H1 (cell line): ENCODE measurements at regions not wholly inside any gene's neighbourhood (a gene's known extent, or its start where the extent isn't known, plus 50 kb on each side); places are given as distances from the start of the nearest gene placed in this dataset.

Experiments
- CTCF ChIA-PET: fragments of 300-600 bp; sonication (Branson Sonifier 250); formaldehyde crosslinking; loops from one replicate; lab custom pipeline; 2021; ENCODE audit not compliant: partially characterized antibody; lab: Charles Lee
- POLR2A ChIA-PET: fragments of 300-600 bp; sonication (Branson Sonifier 250); formaldehyde crosslinking; loops from one replicate; lab custom pipeline; 2021; ENCODE audit warnings: inconsistent platforms; ENCODE audit not compliant: partially characterized antibody; lab: Charles Lee
- DNase-seq, 2 experiments: peaks; one replicate each; pipeline versions ENCODE4 v3.0.0 to v3.0.0-alpha.2; 2010 to 2022; ENCODE audit warnings: low spot score in 2 of 2, low read depth in 1 of 2, mixed read lengths in 1 of 2
- FAIRE-seq: peaks from 2 replicates; lab custom pipeline; 2011; peaks lifted over from hg19 to GRCh38; lab: Jason Lieb, UNC
- H2AFZ ChIP-seq: 2 replicates; pipeline ENCODE4 v1.8.1; 2012; ENCODE audit warnings: low read length, inconsistent platforms
- H2AK5ac ChIP-seq: 2 replicates; pipeline ENCODE4 v1.6.1; 2013; ENCODE audit warnings: low read depth, low read length
- H2BK120ac ChIP-seq: replicated peaks from 2 replicates; pipeline ENCODE3; 2013; ENCODE audit warnings: low read depth, low read length, inconsistent platforms
- H2BK12ac ChIP-seq: 2 replicates; pipeline ENCODE4 v1.6.1; 2013; ENCODE audit warnings: low read depth, low read length
- H2BK15ac ChIP-seq: 2 replicates; pipeline ENCODE4 v1.6.1; 2013; ENCODE audit warnings: low read length
- H2BK20ac ChIP-seq: 2 replicates; pipeline ENCODE4 v1.6.1; 2013; ENCODE audit warnings: low read length
- H2BK5ac ChIP-seq: 2 replicates; pipeline ENCODE4 v1.6.1; 2013; ENCODE audit warnings: low read depth, low read length
- H3K14ac ChIP-seq: 2 replicates; pipeline ENCODE4 v1.6.1; 2013; ENCODE audit warnings: inconsistent platforms; ENCODE audit not compliant: insufficient read length
- H3K18ac ChIP-seq: 2 replicates; pipeline ENCODE4 v1.6.1; 2013; ENCODE audit warnings: low read length; ENCODE audit errors: extremely low read depth
- H3K23ac ChIP-seq: 2 replicates; pipeline ENCODE4 v1.6.1; 2013; ENCODE audit warnings: inconsistent platforms; ENCODE audit not compliant: insufficient read length
- H3K23me2 ChIP-seq: 2 replicates; pipeline ENCODE4 v1.6.1; 2013; ENCODE audit warnings: low read depth, low read length
- H3K27ac ChIP-seq: 2 replicates; pipeline ENCODE4 v1.6.1; 2011; ENCODE audit warnings: low read depth, low read length, inconsistent platforms
- H3K27me3 ChIP-seq, 4 experiments: replicated peaks in 1 of 4; 1 replicate in 1 of 4; 2 replicates in 3 of 4; pipeline versions ENCODE4 v1.6.1 to v1.8.1; 2011 to 2013; ENCODE audit warnings: low read length in 3 of 4, mild to moderate bottlenecking in 3 of 4, inconsistent platforms in 2 of 4, mixed read lengths in 2 of 4, moderate library complexity in 1 of 4; ENCODE audit not compliant: control insufficient read depth in 3 of 4, insufficient read depth in 3 of 4; ENCODE audit errors: extremely low read depth in 1 of 4
- H3K36me3 ChIP-seq, 4 experiments: 2 replicates each; pipeline versions ENCODE4 v1.6.1 to v1.8.1; 2011 to 2013; ENCODE audit warnings: mild to moderate bottlenecking in 4 of 4, low read length in 3 of 4, moderate library complexity in 2 of 4, control low read depth in 1 of 4, inconsistent platforms in 1 of 4; ENCODE audit not compliant: insufficient read depth in 4 of 4, control insufficient read depth in 2 of 4
- H3K4ac ChIP-seq: replicated peaks from 2 replicates; pipeline ENCODE3; 2013; ENCODE audit warnings: low read length, low read depth, mixed read lengths, inconsistent platforms; ENCODE audit not compliant: insufficient read length
- H3K4me1 ChIP-seq, 4 experiments: replicated peaks in 1 of 4; 1 replicate in 1 of 4; 2 replicates in 3 of 4; pipeline versions ENCODE4 v1.6.1 to v1.8.1; 2011 to 2013; ENCODE audit warnings: low read length in 3 of 4, inconsistent platforms in 2 of 4, mixed read lengths in 1 of 4; ENCODE audit not compliant: insufficient read depth in 4 of 4, control insufficient read depth in 3 of 4
- H3K4me2 ChIP-seq, 2 experiments: 2 replicates each; pipeline versions ENCODE4 v1.6.1 to v1.8.1; 2011 to 2013; ENCODE audit warnings: low read depth in 2 of 2, low read length in 2 of 2, control low read depth in 1 of 2, inconsistent platforms in 1 of 2, mild to moderate bottlenecking in 1 of 2; ENCODE audit not compliant: insufficient read depth in 1 of 2
- H3K4me3 ChIP-seq, 4 experiments: fragments of 200-600, 300-600 bp in 1 of 4; sonication (generic), shearing (Covaris generic), sonication (Bioruptor Twin) in 1 of 4; 2 replicates each; pipeline versions ENCODE4 v1.5.1 to v1.8.1; 2011 to 2016; ENCODE audit warnings: low read length in 4 of 4, low read depth in 3 of 4, control low read depth in 2 of 4, inconsistent platforms in 2 of 4, mild to moderate bottlenecking in 2 of 4, mixed read lengths in 1 of 4, moderate library complexity in 1 of 4; ENCODE audit not compliant: insufficient read depth in 2 of 4; ENCODE audit errors: extremely low read depth in 1 of 4
- H3K56ac ChIP-seq: replicated peaks from 2 replicates; pipeline ENCODE3; 2013; ENCODE audit warnings: low read depth, mild to moderate bottlenecking, mixed read lengths, low read length, inconsistent platforms; ENCODE audit not compliant: insufficient read length
- H3K79me1 ChIP-seq: 2 replicates; pipeline ENCODE4 v1.6.1; 2013; ENCODE audit warnings: low read depth, low read length, control low read depth
- H3K79me2 ChIP-seq, 2 experiments: 2 replicates each; pipeline versions ENCODE4 v1.6.1 to v1.8.1; 2012 to 2013; ENCODE audit warnings: low read length in 2 of 2, mild to moderate bottlenecking in 2 of 2, inconsistent platforms in 1 of 2; ENCODE audit not compliant: insufficient read depth in 2 of 2, control insufficient read depth in 1 of 2
- H3K9ac ChIP-seq, 4 experiments: replicated peaks in 1 of 4; 1 replicate in 1 of 4; 2 replicates in 3 of 4; pipeline versions ENCODE4 v1.6.1 to v1.8.1; 2011 to 2013; ENCODE audit warnings: low read depth in 3 of 4, low read length in 3 of 4, control low read depth in 2 of 4, mild to moderate bottlenecking in 2 of 4, moderate library complexity in 2 of 4, inconsistent platforms in 1 of 4; ENCODE audit errors: extremely low read depth in 1 of 4
- H3K9me3 ChIP-seq, 2 experiments: 2 replicates each; pipeline versions ENCODE4 v1.6.1 to v1.8.1; 2012 to 2013; ENCODE audit warnings: mild to moderate bottlenecking in 2 of 2, moderate library complexity in 2 of 2, control low read depth in 1 of 2, inconsistent platforms in 1 of 2, low read depth in 1 of 2, low read length in 1 of 2, mixed read lengths in 1 of 2; ENCODE audit not compliant: insufficient read depth in 2 of 2
- H4K20me1 ChIP-seq, 2 experiments: replicated peaks in 1 of 2; 2 replicates each; pipeline versions ENCODE3 to v1.8.1; 2011 to 2013; ENCODE audit warnings: inconsistent platforms in 2 of 2, low read length in 2 of 2, mild to moderate bottlenecking in 1 of 2; ENCODE audit not compliant: insufficient read depth in 2 of 2, control insufficient read depth in 1 of 2
- H4K5ac ChIP-seq: 2 replicates; pipeline ENCODE4 v1.6.1; 2013; ENCODE audit warnings: low read length, low read depth, mixed read lengths, inconsistent platforms; ENCODE audit not compliant: insufficient read length
- H4K8ac ChIP-seq: 2 replicates; pipeline ENCODE4 v1.8.0; 2013; ENCODE audit warnings: mild to moderate bottlenecking, moderate library complexity, low read length, inconsistent platforms; ENCODE audit not compliant: insufficient read depth; ENCODE audit errors: extremely low read depth
- H4K91ac ChIP-seq: replicated peaks from 2 replicates; pipeline ENCODE3; 2013; ENCODE audit warnings: low read length, mixed read lengths, inconsistent platforms; ENCODE audit not compliant: insufficient read length
- CEBPB ChIP-seq: IDR thresholded peaks from 2 replicates; pipeline ENCODE4 v1.6.1; 2012; ENCODE audit warnings: low read depth, low read length
- POLR2A ChIP-seq, 2 experiments: IDR thresholded peaks; 1 replicate in 1 of 2; 2 replicates in 1 of 2; pipeline ENCODE4 v1.6.1; 2011; ENCODE audit warnings: low read depth in 2 of 2, low read length in 2 of 2, mild to moderate bottlenecking in 2 of 2; ENCODE audit errors: control extremely low read depth in 1 of 2
- WGBS, 2 experiments: shearing (Covaris generic) in 1 of 2; methylation state at CpG; one replicate each; pipeline versions ENCODE4 v1.1.6 to v1.1.7; 2013 to 2015; ENCODE audit warnings: low lambda C conversion rate in 2 of 2, mixed read lengths in 2 of 2, inconsistent platforms in 1 of 2, low coverage in 1 of 2, missing lambda C conversion rate in 1 of 2; ENCODE audit not compliant: insufficient replicate concordance in 2 of 2, insufficient coverage in 1 of 2, insufficient read length in 1 of 2; ENCODE audit errors: extremely low coverage in 1 of 2, missing lambda C conversion rate in 1 of 2; 5-methylcytosine and 5-hydroxymethylcytosine counted together
- TF ChIP-seq, protein P1 (sequence below), 3 experiments: IDR thresholded peaks; 1 replicate in 2 of 3; 2 replicates in 1 of 3; pipeline versions ENCODE4 v1.5.1 to v1.6.1; 2011; ENCODE audit warnings: low read length in 3 of 3, mild to moderate bottlenecking in 3 of 3, inconsistent platforms in 2 of 3, low read depth in 1 of 3, moderate library complexity in 1 of 3; ENCODE audit not compliant: insufficient read depth in 1 of 3; ENCODE audit errors: control extremely low read depth in 1 of 3
- TF ChIP-seq, protein P2 (sequence below): IDR thresholded peaks from 2 replicates; pipeline ENCODE4 v1.6.1; 2012; ENCODE audit warnings: low read length, inconsistent platforms

DNA sequence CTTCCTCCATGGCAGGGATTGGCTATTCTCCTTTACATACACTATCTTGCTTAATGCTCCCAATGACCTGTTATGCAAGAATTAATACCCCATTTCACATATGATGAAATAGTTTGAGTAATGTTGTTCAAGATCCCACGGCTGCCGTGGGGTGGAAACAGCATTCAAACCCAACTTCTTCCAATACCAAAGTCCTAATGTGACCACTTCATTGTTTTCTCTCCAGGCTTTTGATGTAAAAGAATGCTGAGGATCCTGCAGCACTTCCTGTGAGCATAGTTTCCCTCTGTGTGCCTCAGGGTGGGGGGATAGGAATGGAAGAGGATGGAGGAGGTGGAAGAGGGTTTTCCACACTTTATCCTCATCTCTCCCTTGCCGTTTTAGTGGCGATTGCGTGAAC lies 199.4 kb downstream of the IRS1 start:
- no peak overlapping the region; the same call in 1 of the 2 replicates for H2AK5ac ChIP-seq
- 0 out of 2 replicates have a peak overlapping the region, but pooled peaks have one; percentile 26 for H2BK5ac ChIP-seq
- H3K4ac ChIP-seq: no peak overlapping the region
- ChIA-PET POLR2A (no interaction called here), CTCF (interaction anchor here (0.6 to 1.5 kb wide), 3 partner anchors 11 to 1620 kb away, joined by 3 to 4 read pairs (median 4); no protein-coding TSS in a partner anchor)
- no peak overlapping the region for H3K56ac ChIP-seq
- no peaks in the 10 kb centered on the region for H3K27me3 ChIP-seq
- H3K9me3 ChIP-seq: no peaks in the 10 kb centered on the region
- H4K20me1 ChIP-seq: no peaks in the 10 kb centered on the region
- peak; percentile 32 for FAIRE-seq
- no peak overlapping the region for H3K23ac ChIP-seq
- no peak overlapping the region for H2BK12ac ChIP-seq
- H3K36me3 ChIP-seq: no peaks in the 10 kb centered on the region
- no peak overlapping the region for H2BK120ac ChIP-seq
- H2BK20ac ChIP-seq: no peak overlapping the region
- H3K27ac ChIP-seq: no peak overlapping the region
- no peak overlapping the region for H3K4me2 ChIP-seq
- peaks cover 2% of the 10 kb centered on the region; the same call in 1 of the 2 replicates for H3K23me2 ChIP-seq
- H4K91ac ChIP-seq: no peak overlapping the region
- H3K79me2 ChIP-seq: no peaks in the 10 kb centered on the region
- no peak for DNase-seq
- H3K79me1 ChIP-seq: no peaks in the 10 kb centered on the region
- 96% methylated on average over 5 of the region's 5 CpGs; no CpG with 5 or more reads in 1 of the 2 experiments for WGBS, 2 experiments
- no peak overlapping the region for H2AFZ ChIP-seq
- H3K18ac ChIP-seq: no peak overlapping the region
- no peak overlapping the region for H4K5ac ChIP-seq
- no peak overlapping the region for H3K14ac ChIP-seq
- TF ChIP-seq POLR2A (IDR thresholded peaks at IDR 0.05; ENCODE audit: control extremely low read depth in 1 of 2, low read depth in 2 of 2, low read length in 2 of 2): no peak
- TF ChIP-seq, protein P1, sequence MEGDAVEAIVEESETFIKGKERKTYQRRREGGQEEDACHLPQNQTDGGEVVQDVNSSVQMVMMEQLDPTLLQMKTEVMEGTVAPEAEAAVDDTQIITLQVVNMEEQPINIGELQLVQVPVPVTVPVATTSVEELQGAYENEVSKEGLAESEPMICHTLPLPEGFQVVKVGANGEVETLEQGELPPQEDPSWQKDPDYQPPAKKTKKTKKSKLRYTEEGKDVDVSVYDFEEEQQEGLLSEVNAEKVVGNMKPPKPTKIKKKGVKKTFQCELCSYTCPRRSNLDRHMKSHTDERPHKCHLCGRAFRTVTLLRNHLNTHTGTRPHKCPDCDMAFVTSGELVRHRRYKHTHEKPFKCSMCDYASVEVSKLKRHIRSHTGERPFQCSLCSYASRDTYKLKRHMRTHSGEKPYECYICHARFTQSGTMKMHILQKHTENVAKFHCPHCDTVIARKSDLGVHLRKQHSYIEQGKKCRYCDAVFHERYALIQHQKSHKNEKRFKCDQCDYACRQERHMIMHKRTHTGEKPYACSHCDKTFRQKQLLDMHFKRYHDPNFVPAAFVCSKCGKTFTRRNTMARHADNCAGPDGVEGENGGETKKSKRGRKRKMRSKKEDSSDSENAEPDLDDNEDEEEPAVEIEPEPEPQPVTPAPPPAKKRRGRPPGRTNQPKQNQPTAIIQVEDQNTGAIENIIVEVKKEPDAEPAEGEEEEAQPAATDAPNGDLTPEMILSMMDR (IDR thresholded peaks at IDR 0.05; ENCODE audit: control extremely low read depth in 1 of 3, insufficient read depth in 1 of 3, low read depth in 1 of 3, low read length in 3 of 3): peak in 1 of 3 experiments; percentile 8; a peak in 1 of 4 replicates
- TF ChIP-seq, protein P2, sequence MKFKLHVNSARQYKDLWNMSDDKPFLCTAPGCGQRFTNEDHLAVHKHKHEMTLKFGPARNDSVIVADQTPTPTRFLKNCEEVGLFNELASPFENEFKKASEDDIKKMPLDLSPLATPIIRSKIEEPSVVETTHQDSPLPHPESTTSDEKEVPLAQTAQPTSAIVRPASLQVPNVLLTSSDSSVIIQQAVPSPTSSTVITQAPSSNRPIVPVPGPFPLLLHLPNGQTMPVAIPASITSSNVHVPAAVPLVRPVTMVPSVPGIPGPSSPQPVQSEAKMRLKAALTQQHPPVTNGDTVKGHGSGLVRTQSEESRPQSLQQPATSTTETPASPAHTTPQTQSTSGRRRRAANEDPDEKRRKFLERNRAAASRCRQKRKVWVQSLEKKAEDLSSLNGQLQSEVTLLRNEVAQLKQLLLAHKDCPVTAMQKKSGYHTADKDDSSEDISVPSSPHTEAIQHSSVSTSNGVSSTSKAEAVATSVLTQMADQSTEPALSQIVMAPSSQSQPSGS: no peak
- TF ChIP-seq CEBPB: 0 out of 2 replicates have a peak, but pooled peaks have one; percentile 38
- H2BK15ac ChIP-seq: no peak overlapping the region
- H3K9ac ChIP-seq: no peak overlapping the region
- H4K8ac ChIP-seq: no peak overlapping the region
- H3K4me3 ChIP-seq: no peak overlapping the region
- H3K4me1 ChIP-seq: no peaks in the 10 kb centered on the region
